NCI-H1105 (cell line): ENCODE measurements at regions not wholly inside any gene's neighbourhood (a gene's known extent, or its start where the extent isn't known, plus 50 kb on each side); places are given as distances from the start of the nearest gene placed in this dataset.

ENCODE experiments used
- DNase-seq: peaks from one replicate; lab custom pipeline; 2025; lab: John Stamatoyannopoulos, UW

- no peak for DNase-seq
These were observed 368.0 kb downstream of the MEIS1 start for GRCh38 chr2:66802877-66803276.

GRCh38 chr2:66803726-66804125 is 368.8 kb downstream of the MEIS1 start:
- DNase-seq, result no peak

- DNase-seq, result no peak
These were observed 370.3 kb downstream of the MEIS1 start for GRCh38 chr2:66805016-66805865.

- no peak for DNase-seq
These were observed 371.0 kb downstream of the MEIS1 start for GRCh38 chr2:66805968-66806367.

- no peak for DNase-seq
These were observed 378.6 kb downstream of the MEIS1 start for GRCh38 chr2:66813525-66813924.

GRCh38 chr2:66813976-66814375 is 379.1 kb downstream of the MEIS1 start:
- DNase-seq, result no peak

- DNase-seq, result no peak
These were observed 380.0 kb downstream of the MEIS1 start for GRCh38 chr2:66814916-66815315.

- DNase-seq, result no peak
These were observed 381.0 kb downstream of the MEIS1 start for GRCh38 chr2:66815886-66816285.

- no peak for DNase-seq
These were observed 386.2 kb downstream of the MEIS1 start for GRCh38 chr2:66821168-66821567.

- no peak for DNase-seq
These were observed 387.3 kb downstream of the MEIS1 start for GRCh38 chr2:66822186-66822585.

GRCh38 chr2:66824926-66825325 is 390.0 kb downstream of the MEIS1 start:
- DNase-seq, result no peak

- no peak for DNase-seq
These were observed 392.9 kb downstream of the MEIS1 start for GRCh38 chr2:66827851-66828250.

GRCh38 chr2:66828876-66829275 is 394.0 kb downstream of the MEIS1 start:
- DNase-seq, result no peak

GRCh38 chr2:66830881-66831280 is 396.0 kb downstream of the MEIS1 start:
- no peak for DNase-seq

- no peak for DNase-seq
These were observed 397.9 kb downstream of the MEIS1 start for GRCh38 chr2:66832646-66833435.

GRCh38 chr2:66834859-66835258 is 399.9 kb downstream of the MEIS1 start:
- DNase-seq, result no peak

- DNase-seq, result no peak
These were observed 401.9 kb downstream of the MEIS1 start for GRCh38 chr2:66836851-66837250.

GRCh38 chr2:66839551-66840320 is 404.8 kb downstream of the MEIS1 start:
- DNase-seq, result no peak

- no peak for DNase-seq
These were observed 405.5 kb downstream of the MEIS1 start for GRCh38 chr2:66840321-66841002.

- no peak for DNase-seq
These were observed 408.9 kb downstream of the MEIS1 start for GRCh38 chr2:66843847-66844246.

- no peak for DNase-seq
These were observed 410.4 kb downstream of the MEIS1 start for GRCh38 chr2:66845307-66845706.

- DNase-seq, result no peak
These were observed 412.0 kb downstream of the MEIS1 start for GRCh38 chr2:66846887-66847286.
